ENCODE measurements at regions not wholly inside any gene's neighbourhood (a gene's known extent, or its start where the extent isn't known, plus 50 kb on each side); places are given as distances from the start of the nearest gene placed in this dataset.

DNA sequence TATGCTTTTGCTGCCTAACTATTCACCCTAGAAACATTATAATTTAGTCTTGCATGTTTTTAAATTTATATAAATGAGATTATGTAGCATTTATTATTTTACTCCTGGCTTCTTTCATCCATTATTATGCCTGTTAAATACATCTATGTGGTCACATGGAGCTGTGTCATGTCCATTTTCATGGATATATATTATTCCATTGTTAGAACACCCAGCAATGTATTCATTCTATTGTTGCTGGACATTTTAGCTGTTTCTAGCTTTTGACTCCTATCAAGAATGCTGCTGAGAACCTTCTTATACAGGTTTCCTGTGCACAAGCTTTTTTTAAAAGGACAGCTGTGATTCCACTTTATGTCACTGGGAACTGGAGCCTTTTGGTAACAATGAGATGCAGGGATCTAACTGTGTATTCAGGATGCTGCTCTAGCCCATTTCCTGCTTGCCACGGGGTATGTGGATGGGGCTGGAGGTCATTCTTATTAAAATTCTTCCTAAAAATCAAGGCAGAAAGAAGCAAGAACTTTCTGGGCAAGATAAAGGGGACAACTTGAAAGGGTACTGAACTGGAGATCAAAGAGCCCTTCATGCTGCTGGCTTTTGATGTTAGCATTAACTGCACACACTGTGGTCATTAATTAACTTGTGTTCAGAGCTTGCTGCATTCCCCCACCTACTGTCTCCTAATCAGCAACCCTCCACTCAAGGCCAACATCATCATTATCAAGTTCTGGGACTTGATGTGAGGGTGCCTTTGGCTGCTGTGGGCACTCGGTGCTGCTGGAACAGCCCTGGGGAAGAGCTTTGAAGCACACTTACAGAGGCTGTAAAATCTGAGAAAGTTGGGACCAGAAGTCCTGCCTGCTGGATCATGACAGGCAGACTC lies 96.6 kb upstream of the AKIRIN2 start:
- Mint-ChIP-seq H3K9me3 (no peaks in the 10 kb centered on the region), H3K27ac (peak overlapping the region; percentile 9), H3K4me3 (no peak overlapping the region), H3K4me1 (peaks cover 62% of the 10 kb centered on the region), H3K36me3 (no peaks in the 10 kb centered on the region), H3K27me3 (no peaks in the 10 kb centered on the region)
- no peak for ATAC-seq

GRCh38 chr6:87794922-87795885 lies 93.2 kb upstream of the AKIRIN2 start:
- Mint-ChIP-seq H3K36me3 (no peaks in the 10 kb centered on the region), H3K27me3 (no peaks in the 10 kb centered on the region), H3K27ac (peak overlapping the region; percentile 62), H3K4me1 (peaks cover 56% of the 10 kb centered on the region), H3K4me3 (no peak overlapping the region), H3K9me3 (no peaks in the 10 kb centered on the region)
- no peak for ATAC-seq

- Mint-ChIP-seq H3K36me3 (no peaks in the 10 kb centered on the region), H3K27ac (no peak overlapping the region), H3K4me3 (no peak overlapping the region), H3K27me3 (no peaks in the 10 kb centered on the region), H3K9me3 (no peaks in the 10 kb centered on the region), H3K4me1 (peaks cover 40% of the 10 kb centered on the region)
- no peak for ATAC-seq
Observed at GRCh38 chr6:87793315-87793714, 91.3 kb upstream of the AKIRIN2 start.

DNA sequence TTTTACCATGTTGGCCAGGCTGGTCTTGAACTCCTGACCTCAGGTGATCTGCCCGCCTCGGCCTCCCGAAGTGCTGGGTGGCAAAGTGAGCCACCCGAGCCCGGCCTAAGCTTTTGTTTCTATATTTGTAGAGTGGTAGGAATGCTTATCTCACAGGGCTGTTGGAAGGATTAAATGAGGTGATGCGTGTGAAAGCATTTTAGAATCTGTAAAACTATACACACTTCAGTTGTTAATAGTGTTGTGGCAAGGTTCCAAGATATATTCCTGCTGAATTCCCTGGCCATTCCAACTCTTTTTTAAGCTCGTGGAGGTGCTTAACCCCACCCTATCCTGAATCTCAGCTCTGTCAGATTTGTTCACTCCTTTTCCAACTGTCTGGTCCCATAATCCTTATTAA lies 89.9 kb upstream of the AKIRIN2 start:
- Mint-ChIP-seq H3K27ac (no peak overlapping the region), H3K4me3 (no peak overlapping the region), H3K4me1 (peaks cover 36% of the 10 kb centered on the region), H3K36me3 (no peaks in the 10 kb centered on the region), H3K27me3 (no peaks in the 10 kb centered on the region), H3K9me3 (no peaks in the 10 kb centered on the region)
- no peak for ATAC-seq

DNA sequence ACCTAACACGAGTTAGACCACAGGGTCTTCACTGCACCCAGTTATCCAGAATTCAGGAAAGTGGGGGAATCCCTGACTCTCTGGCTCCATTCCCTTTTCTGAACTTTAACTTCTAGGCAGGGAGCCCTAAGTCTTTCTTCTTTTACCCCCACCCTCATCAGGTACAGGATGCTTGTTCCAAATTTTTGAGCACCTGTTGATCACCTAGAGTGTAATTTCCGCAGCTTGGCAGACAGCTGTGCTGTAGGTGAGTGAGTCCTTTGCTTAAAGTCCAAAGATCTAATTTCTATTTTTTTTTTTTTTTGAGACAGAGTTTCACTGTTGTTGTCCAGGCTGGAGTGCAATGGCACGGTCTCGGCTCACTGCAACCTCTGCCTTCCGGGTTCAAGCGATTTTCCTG lies 89.5 kb upstream of the AKIRIN2 start:
- H3K27ac Mint-ChIP-seq = no peak overlapping the region
- H3K9me3 Mint-ChIP-seq = no peaks in the 10 kb centered on the region
- no peaks in the 10 kb centered on the region for H3K36me3 Mint-ChIP-seq
- no peak for ATAC-seq
- no peak overlapping the region for H3K4me3 Mint-ChIP-seq
- peaks cover 31% of the 10 kb centered on the region for H3K4me1 Mint-ChIP-seq
- no peaks in the 10 kb centered on the region for H3K27me3 Mint-ChIP-seq

- Mint-ChIP-seq H3K27ac (no peak overlapping the region), H3K9me3 (no peaks in the 10 kb centered on the region), H3K4me3 (no peak overlapping the region), H3K27me3 (no peaks in the 10 kb centered on the region), H3K4me1 (peaks cover 26% of the 10 kb centered on the region), H3K36me3 (no peaks in the 10 kb centered on the region)
- no peak for ATAC-seq
Observed at GRCh38 chr6:87791029-87791428, 89.0 kb upstream of the AKIRIN2 start.

DNA sequence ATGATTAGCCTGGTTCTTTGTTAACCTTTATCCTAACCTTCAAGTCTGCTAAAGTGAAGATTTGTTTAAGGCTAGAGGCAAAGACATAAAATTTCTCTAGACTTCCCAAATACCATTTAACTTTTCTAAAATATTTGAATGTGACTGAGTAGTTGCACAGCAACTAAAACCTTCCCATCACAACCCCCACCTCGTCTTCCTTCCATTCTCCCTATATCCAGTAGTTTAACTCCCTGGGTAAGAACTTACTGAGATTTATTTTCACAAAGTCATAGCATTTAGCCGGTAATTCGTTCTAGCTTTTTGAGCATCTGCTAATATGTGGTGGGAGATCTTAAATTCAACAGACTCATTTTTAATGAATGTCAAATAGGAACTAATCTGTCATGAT lies 87.9 kb upstream of the AKIRIN2 start:
- H3K4me3 Mint-ChIP-seq = no peak overlapping the region
- no peaks in the 10 kb centered on the region for H3K9me3 Mint-ChIP-seq
- no peak for ATAC-seq
- peak overlapping the region; percentile 45 for H3K27ac Mint-ChIP-seq
- peaks cover 15% of the 10 kb centered on the region for H3K4me1 Mint-ChIP-seq
- no peaks in the 10 kb centered on the region for H3K27me3 Mint-ChIP-seq
- no peaks in the 10 kb centered on the region for H3K36me3 Mint-ChIP-seq

DNA sequence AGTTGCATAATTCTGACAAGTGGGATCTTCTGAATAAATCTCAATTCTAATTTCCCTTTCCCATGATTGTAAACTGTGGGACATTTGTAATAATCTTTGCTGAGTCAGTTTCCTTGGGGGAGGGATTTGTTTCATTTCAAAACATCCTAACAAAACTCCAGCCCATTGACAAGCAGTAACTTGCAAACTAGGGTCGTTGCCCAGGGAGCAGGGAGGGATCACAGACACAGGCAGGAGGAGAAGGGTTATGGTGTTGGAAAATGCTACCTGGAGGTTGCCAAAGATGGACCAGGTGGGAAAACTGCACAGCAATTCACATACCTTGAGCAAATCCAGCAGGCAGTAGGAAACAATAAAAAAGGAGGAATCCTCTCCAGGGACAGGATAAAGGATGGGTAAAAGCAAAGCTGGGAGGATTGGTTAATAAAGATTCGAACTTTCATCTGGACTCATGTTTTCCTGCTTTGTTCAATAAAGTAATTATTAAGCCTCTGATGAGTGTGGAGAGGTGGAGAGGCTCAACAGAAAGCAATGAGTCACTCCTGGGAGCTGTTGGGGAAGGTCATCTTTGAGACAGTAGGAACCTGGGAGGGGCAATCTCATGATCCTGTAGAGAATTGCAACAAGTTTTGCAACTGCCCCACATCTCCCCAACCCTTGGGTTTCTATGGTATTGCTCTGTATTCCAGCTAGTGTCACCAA lies 87.3 kb upstream of the AKIRIN2 start:
- no peaks in the 10 kb centered on the region for H3K9me3 Mint-ChIP-seq
- peaks cover 13% of the 10 kb centered on the region for H3K4me1 Mint-ChIP-seq
- ATAC-seq = peak; percentile 55
- H3K4me3 Mint-ChIP-seq = no peak overlapping the region
- H3K27ac Mint-ChIP-seq = peak overlapping the region; percentile 45
- no peaks in the 10 kb centered on the region for H3K27me3 Mint-ChIP-seq
- no peaks in the 10 kb centered on the region for H3K36me3 Mint-ChIP-seq

- no peaks in the 10 kb centered on the region for H3K9me3 Mint-ChIP-seq
- no peaks in the 10 kb centered on the region for H3K27me3 Mint-ChIP-seq
- H3K4me3 Mint-ChIP-seq = no peak overlapping the region
- H3K27ac Mint-ChIP-seq = no peak overlapping the region
- ATAC-seq = no peak
- peaks cover 8% of the 10 kb centered on the region for H3K4me1 Mint-ChIP-seq
- H3K36me3 Mint-ChIP-seq = no peaks in the 10 kb centered on the region
Observed at GRCh38 chr6:87788141-87788540, 86.1 kb upstream of the AKIRIN2 start.

GRCh38 chr6:87785229-87785862 lies 83.3 kb upstream of the AKIRIN2 start:
- Mint-ChIP-seq H3K4me3 (no peak overlapping the region), H3K27ac (no peak overlapping the region), H3K36me3 (no peaks in the 10 kb centered on the region), H3K4me1 (no peaks in the 10 kb centered on the region), H3K27me3 (no peaks in the 10 kb centered on the region), H3K9me3 (no peaks in the 10 kb centered on the region)
- ATAC-seq = no peak

DNA sequence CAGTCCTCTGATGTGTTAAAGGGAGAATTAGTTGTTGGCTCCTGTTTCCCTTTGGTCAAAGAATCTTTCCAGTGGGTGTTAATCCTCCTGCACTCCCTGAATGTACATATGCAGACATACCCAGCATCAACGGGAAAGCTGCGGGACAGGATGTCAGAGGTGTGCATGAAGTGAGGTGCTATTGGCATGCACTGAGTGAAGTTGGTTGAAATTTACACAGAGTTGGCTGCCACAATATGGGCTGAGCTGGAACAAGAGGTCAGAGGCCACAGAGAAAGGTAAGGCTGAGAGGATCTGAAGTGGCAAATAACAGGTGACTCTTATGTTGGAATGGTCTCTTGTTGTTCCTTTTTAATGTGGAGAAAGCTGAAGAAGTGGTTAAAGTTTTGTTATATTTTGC lies 82.7 kb upstream of the AKIRIN2 start:
- ATAC-seq = no peak
- no peaks in the 10 kb centered on the region for H3K4me1 Mint-ChIP-seq
- H3K9me3 Mint-ChIP-seq = no peaks in the 10 kb centered on the region
- H3K27ac Mint-ChIP-seq = no peak overlapping the region
- H3K27me3 Mint-ChIP-seq = no peaks in the 10 kb centered on the region
- no peak overlapping the region for H3K4me3 Mint-ChIP-seq
- no peaks in the 10 kb centered on the region for H3K36me3 Mint-ChIP-seq

DNA sequence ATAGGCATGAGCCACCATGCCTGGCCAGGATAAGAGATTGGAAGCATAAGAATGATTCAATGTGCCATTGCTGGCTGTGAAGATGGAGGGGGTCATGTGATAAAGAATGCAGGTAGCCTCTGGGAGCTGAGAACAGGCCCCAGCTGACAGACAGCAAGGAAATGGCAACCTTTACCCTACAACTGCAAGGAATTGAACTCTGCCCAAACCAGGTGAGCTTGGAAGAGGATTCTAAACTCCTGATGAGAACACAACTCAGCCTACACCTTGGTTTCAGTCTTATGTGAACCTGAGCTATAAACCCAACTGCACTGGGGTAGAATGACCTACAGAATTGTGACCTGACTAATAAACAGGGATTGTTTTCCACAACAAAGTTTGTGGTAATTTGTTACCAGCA lies 82.0 kb upstream of the AKIRIN2 start:
- H3K36me3 Mint-ChIP-seq = no peaks in the 10 kb centered on the region
- no peaks in the 10 kb centered on the region for H3K27me3 Mint-ChIP-seq
- H3K27ac Mint-ChIP-seq = no peak overlapping the region
- ATAC-seq = no peak
- H3K4me1 Mint-ChIP-seq = no peaks in the 10 kb centered on the region
- no peaks in the 10 kb centered on the region for H3K9me3 Mint-ChIP-seq
- H3K4me3 Mint-ChIP-seq = no peak overlapping the region

GRCh38 chr6:87779542-87779941 lies 77.5 kb upstream of the AKIRIN2 start:
- no peaks in the 10 kb centered on the region for H3K27me3 Mint-ChIP-seq
- H3K4me1 Mint-ChIP-seq = no peaks in the 10 kb centered on the region
- no peaks in the 10 kb centered on the region for H3K36me3 Mint-ChIP-seq
- H3K27ac Mint-ChIP-seq = no peak overlapping the region
- ATAC-seq = no peak
- no peak overlapping the region for H3K4me3 Mint-ChIP-seq
- peaks cover 2% of the 10 kb centered on the region for H3K9me3 Mint-ChIP-seq

DNA sequence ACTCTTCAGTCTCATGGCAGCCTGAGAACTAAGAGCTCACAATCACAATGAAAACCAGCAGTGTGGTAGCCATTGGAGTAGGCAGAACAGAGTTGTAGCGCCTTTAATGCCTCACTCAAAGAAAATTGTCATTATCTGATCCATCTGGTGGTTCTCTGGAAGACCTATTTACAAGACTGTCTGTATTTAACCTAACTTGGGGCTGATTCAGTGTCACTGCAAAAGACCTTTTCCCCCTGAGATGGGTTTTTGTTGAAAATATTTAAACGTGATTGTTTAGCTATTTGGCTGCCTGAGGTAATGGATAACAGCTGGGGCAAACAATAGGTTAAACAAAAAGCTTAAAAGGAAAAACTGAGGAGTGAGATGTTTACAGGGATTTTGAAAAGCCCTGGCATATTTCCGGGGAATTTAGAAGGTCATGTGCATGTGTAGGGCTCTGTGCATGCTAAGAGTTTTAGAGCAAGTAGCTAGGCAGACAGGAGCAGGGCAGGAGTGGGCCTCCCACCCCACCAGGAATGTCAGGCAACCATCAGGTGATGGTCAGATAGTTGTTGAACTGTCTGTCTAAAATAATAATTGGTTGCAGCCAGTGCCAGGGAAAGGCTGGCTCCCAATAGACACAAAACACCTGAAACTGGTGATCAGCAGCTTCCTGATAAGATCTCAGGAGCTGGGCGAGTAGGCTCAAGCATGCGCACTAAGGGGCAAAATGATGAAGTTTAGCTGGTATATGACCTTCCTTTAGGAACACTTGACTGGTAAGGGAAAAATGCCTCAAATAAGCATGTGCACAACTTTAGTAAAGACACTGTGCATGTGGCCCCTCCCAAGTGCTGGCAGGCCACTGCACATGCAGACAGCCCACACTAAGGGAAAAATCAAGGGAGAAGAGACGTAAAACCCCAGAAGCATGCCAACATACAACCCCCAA lies 70.8 kb upstream of the AKIRIN2 start:
- ATAC-seq = no peak
- Mint-ChIP-seq H3K27ac (no peak overlapping the region), H3K27me3 (no peaks in the 10 kb centered on the region), H3K4me1 (no peaks in the 10 kb centered on the region), H3K36me3 (no peaks in the 10 kb centered on the region), H3K9me3 (peaks cover 2% of the 10 kb centered on the region), H3K4me3 (no peak overlapping the region)

Data from stimulated activated memory B cell treated with anti-CD40 and anti-IgM and Interleukin-4, amounts not matched to agents 10 μg/mL and 1 μg/mL and 100 μg/mL, for 72 hours (primary cell).